DOHH2 (cell line): ENCODE measurements at regions not wholly inside any gene's neighbourhood (a gene's known extent, or its start where the extent isn't known, plus 50 kb on each side); places are given as distances from the start of the nearest gene placed in this dataset.

Experiments
- CTCF ChIP-seq: fragments of 200-600 bp; sonication (generic); IDR thresholded peaks from one replicate; pipeline ENCODE4 v1.5.1; 2014; ENCODE audit warnings: antibody characterized with exemption, mild to moderate bottlenecking, low read depth, low read length; ENCODE audit not compliant: poor library complexity, severe bottlenecking
- EZH2phosphoT487 ChIP-seq: fragments of 200-600 bp; sonication (generic); IDR thresholded peaks from 2 replicates; pipeline ENCODE4 v1.6.1; 2017; ENCODE audit warnings: borderline replicate concordance, mild to moderate bottlenecking, antibody characterized with exemption, low read length, moderate library complexity, mixed read lengths

- TF ChIP-seq CTCF (no peak), EZH2phosphoT487 (no peak)
Observed at GRCh38 chr2:224261326-224261725, 140.6 kb downstream of the FAM124B start.
